ENCODE measurements at regions not wholly inside any gene's neighbourhood (a gene's known extent, or its start where the extent isn't known, plus 50 kb on each side); places are given as distances from the start of the nearest gene placed in this dataset.

- TF ChIP-seq ZMAT4 (CRISPR knock-in tag; IDR thresholded peaks at IDR 0.05) (no peak), PRDM15 (CRISPR knock-in tag; IDR thresholded peaks at IDR 0.05) (no peak), ZSCAN18 (CRISPR knock-in tag; IDR thresholded peaks at IDR 0.05) (no peak), CREM (CRISPR knock-in tag; IDR thresholded peaks at IDR 0.05) (no peak), GABPB1 (CRISPR knock-in tag; IDR thresholded peaks at IDR 0.05) (no peak), TP53 (CRISPR knock-in tag; IDR thresholded peaks at IDR 0.05) (no peak), ZNF138 (CRISPR knock-in tag; conservative IDR thresholded peaks at IDR 0.05) (no peak), GTF2I (CRISPR knock-in tag; conservative IDR thresholded peaks at IDR 0.05) (no peak), ZNF232 (CRISPR knock-in tag; IDR thresholded peaks at IDR 0.05) (no peak), MXD4 (CRISPR knock-in tag; IDR thresholded peaks at IDR 0.05; ENCODE audit: borderline replicate concordance) (no peak), SMAD3 (CRISPR knock-in tag; IDR thresholded peaks at IDR 0.05; ENCODE audit: borderline replicate concordance) (no peak), ZNF263 (CRISPR knock-in tag; IDR thresholded peaks at IDR 0.05; ENCODE audit: low read depth) (no peak)
Measured at GRCh38 chr7:18200855-18201254, 173.2 kb upstream of the PRPS1L1 start (continued).

GRCh38 chr7:18201350-18201749 is 173.7 kb upstream of the PRPS1L1 start:
- no peak overlapping the region for H3K27ac Mint-ChIP-seq
- ChIA-PET CTCF (interaction anchor here (1.2 kb wide), 1 partner anchor 137 kb away, joined by 4 read pairs; no protein-coding TSS in a partner anchor), POLR2A (no interaction called here)

More at GRCh38 chr7:18201350-18201749, 173.7 kb upstream of the PRPS1L1 start:
- H3K27me3 Mint-ChIP-seq (ENCODE audit: low read depth), result no peaks in the 10 kb centered on the region
- TF ChIP-seq CREM (CRISPR knock-in tag; IDR thresholded peaks at IDR 0.05), result no peak
- TF ChIP-seq RELA (CRISPR knock-in tag; IDR thresholded peaks at IDR 0.05; ENCODE audit: borderline replicate concordance), result no peak
- TF ChIP-seq HMGXB4 (CRISPR knock-in tag; IDR thresholded peaks at IDR 0.05), result no peak
- TF ChIP-seq JAZF1 (CRISPR knock-in tag; IDR thresholded peaks at IDR 0.05), result no peak
- TF ChIP-seq PREB (CRISPR knock-in tag; IDR thresholded peaks at IDR 0.05; ENCODE audit: borderline replicate concordance), result no peak
- ATAC-seq (no peak), DNase-seq (ENCODE audit: low spot score) (no peak)
- H3K4me1 Mint-ChIP-seq, result peaks cover 3% of the 10 kb centered on the region; the same call in 1 of the 2 replicates
- no peaks in the 10 kb centered on the region for H3K9me3 Mint-ChIP-seq
- no peaks in the 10 kb centered on the region for H3K36me3 Mint-ChIP-seq
- H3K4me3 Mint-ChIP-seq, result no peak overlapping the region
